HG03442 (cell line): ENCODE measurements at regions not wholly inside any gene's neighbourhood (a gene's known extent, or its start where the extent isn't known, plus 50 kb on each side); places are given as distances from the start of the nearest gene placed in this dataset.
A peak's percentile ranks its signal among the peaks of the same experiment; 100 is the strongest.

Source experiments
- ATAC-seq: cut with Tn5 transposase; IDR thresholded peaks from one replicate; pipeline ENCODE4 v1.9.1; 2021; ENCODE audit warnings: mild to moderate bottlenecking, moderate library complexity; ENCODE audit not compliant: unreplicated experiment

GRCh38 chr4:74878323-74878722 lies 54.6 kb upstream of the PARM1 start:
- ATAC-seq, result no peak

GRCh38 chr4:74875451-74875850 lies 57.5 kb upstream of the PARM1 start:
- no peak for ATAC-seq

GRCh38 chr4:74874753-74875367 lies 58.1 kb upstream of the PARM1 start:
- peak; percentile 60 for ATAC-seq

- ATAC-seq, result peak; percentile 94
Measured at GRCh38 chr4:74873545-74874301, 59.2 kb upstream of the PARM1 start.

GRCh38 chr4:74858921-74859562 lies 64.7 kb upstream of the BTC start:
- ATAC-seq, result no peak

GRCh38 chr4:74855879-74856278 lies 61.6 kb upstream of the BTC start:
- ATAC-seq, result no peak

GRCh38 chr4:74848774-74849173 lies 54.5 kb upstream of the BTC start:
- ATAC-seq, result no peak

GRCh38 chr4:74845834-74846233 lies 51.5 kb upstream of the BTC start:
- no peak for ATAC-seq
